ENCODE measurements at regions not wholly inside any gene's neighbourhood (a gene's known extent, or its start where the extent isn't known, plus 50 kb on each side); places are given as distances from the start of the nearest gene placed in this dataset.

DNA sequence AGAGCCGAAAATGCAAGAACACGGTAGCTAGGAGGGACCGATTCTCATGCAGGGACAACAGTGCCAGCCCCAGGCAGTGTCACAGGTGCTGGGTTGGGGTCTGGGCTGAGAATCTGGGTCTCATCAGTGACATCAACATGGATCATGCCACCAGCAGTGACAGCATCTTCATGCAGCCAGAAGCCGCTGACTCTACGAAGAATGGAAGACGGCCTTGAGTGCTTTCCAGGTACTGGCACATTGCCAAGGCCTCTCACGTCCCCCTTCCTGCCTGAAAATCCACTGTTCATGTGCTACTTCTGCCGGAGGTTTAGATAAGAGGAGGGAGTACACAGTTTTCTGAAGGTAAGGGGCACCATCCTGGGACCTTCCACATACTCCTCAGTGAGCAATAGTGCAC lies 141.1 kb upstream of the FOXQ1 start:
- Histone ChIP-seq H3K9ac (ENCODE audit: low read length) (no peak overlapping the region), H3K4me1 (ENCODE audit: control insufficient read depth in 1 of 2, insufficient read depth in 2 of 2, low read length in 2 of 2) (no peaks in the 10 kb centered on the region), H3K4me2 (ENCODE audit: low read length) (no peak overlapping the region), H3K27ac (ENCODE audit: low read depth, low read length) (no peak overlapping the region), H3K79me2 (ENCODE audit: insufficient read depth, low read length) (no peaks in the 10 kb centered on the region), H2AFZ (ENCODE audit: low read depth, low read length, poor library complexity, severe bottlenecking) (no peak overlapping the region), H3K27me3 (ENCODE audit: insufficient read depth, low read length) (no peaks in the 10 kb centered on the region), H3K36me3 (ENCODE audit: control insufficient read depth in 1 of 2, insufficient read depth in 2 of 2, low read length in 2 of 2) (no peaks in the 10 kb centered on the region), H3K9me2 (ENCODE audit: insufficient read depth) (no peaks in the 10 kb centered on the region), H3K9me3 (ENCODE audit: control insufficient read depth in 1 of 2, insufficient read depth in 1 of 2, low read depth in 1 of 2, low read length in 2 of 2) (no peaks in the 10 kb centered on the region), H3K4me3 (replicated peaks in 1 of 2; ENCODE audit: low read depth in 1 of 2, low read length in 2 of 2) (no peak overlapping the region), H4K20me1 (ENCODE audit: insufficient read depth) (no peaks in the 10 kb centered on the region)
- TF ChIP-seq POLR2A (IDR thresholded peaks at IDR 0.05; ENCODE audit: borderline replicate concordance, extremely low read depth, insufficient read depth, insufficient read length): no peak
- TF ChIP-seq YY1 (IDR thresholded peaks at IDR 0.05; ENCODE audit: extremely low read depth, insufficient replicate concordance, low read depth, low read length): no peak
- TF ChIP-seq EZH2phosphoT487 (IDR thresholded peaks at IDR 0.05; ENCODE audit: borderline replicate concordance): no peak
- no peak for TF ChIP-seq CEBPB (IDR thresholded peaks at IDR 0.05; ENCODE audit: low read depth)
- TF ChIP-seq, protein P1, sequence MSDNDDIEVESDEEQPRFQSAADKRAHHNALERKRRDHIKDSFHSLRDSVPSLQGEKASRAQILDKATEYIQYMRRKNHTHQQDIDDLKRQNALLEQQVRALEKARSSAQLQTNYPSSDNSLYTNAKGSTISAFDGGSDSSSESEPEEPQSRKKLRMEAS (IDR thresholded peaks at IDR 0.05): no peak
- no peak for TF ChIP-seq ELF1 (IDR thresholded peaks at IDR 0.05; ENCODE audit: borderline replicate concordance, low read depth)
- TF ChIP-seq CBX3 (IDR thresholded peaks at IDR 0.05; ENCODE audit: low read depth): no peak
- no peak for TF ChIP-seq SIN3A (IDR thresholded peaks at IDR 0.05; ENCODE audit: low read depth)
- no peak for TF ChIP-seq FOSL1 (IDR thresholded peaks at IDR 0.05; ENCODE audit: low read depth)
- intact Hi-C loops (cut with micrococcal nuclease): no loop called here
- CTCF ChIA-PET: no interaction called here
- ATAC-seq: no peak
- DNase-seq (ENCODE audit: low read depth, low spot score): no peak
- BruUV-seq (replicated peaks): no TSS peak
- RAD21 ChIA-PET (ENCODE audit: low non-redundant PET in 1 of 2, low total read pairs in 2 of 2, uncharacterized antibody in 2 of 2, unreplicated experiment in 2 of 2): no interaction called here
- POLR2A ChIA-PET: no interaction called here

DNA sequence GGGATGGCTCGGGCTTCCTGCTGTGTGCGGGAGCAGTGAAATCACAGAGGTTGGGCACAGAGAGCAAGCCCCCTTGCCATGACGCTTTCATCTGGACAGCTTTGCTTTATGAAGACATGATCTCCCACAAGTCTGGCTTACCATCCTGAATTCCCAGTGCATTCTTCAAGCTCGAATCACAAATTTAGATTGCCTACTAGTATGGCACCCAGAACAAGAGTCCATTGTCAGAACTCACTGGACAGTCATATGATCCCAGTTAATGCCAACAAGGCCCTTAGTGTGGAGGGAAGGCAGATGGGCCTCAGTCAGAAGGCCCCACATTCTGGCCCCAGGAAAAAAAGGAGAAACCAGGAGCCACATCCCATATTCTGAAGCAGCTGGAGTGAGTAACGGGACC lies 147.3 kb upstream of the FOXQ1 start:
- H2AFZ ChIP-seq (ENCODE audit: low read depth, low read length, poor library complexity, severe bottlenecking): no peak overlapping the region
- H3K27me3 ChIP-seq (ENCODE audit: insufficient read depth, low read length): no peaks in the 10 kb centered on the region
- POLR2A ChIA-PET: no interaction called here
- H3K9ac ChIP-seq (ENCODE audit: low read length): no peak overlapping the region
- no peak overlapping the region for H3K27ac ChIP-seq (ENCODE audit: low read depth, low read length)
- no peak for ATAC-seq
- DNase-seq (ENCODE audit: low read depth, low spot score): no peak
- intact Hi-C loops (cut with micrococcal nuclease): no loop called here
- H3K4me3 ChIP-seq (replicated peaks in 1 of 2; ENCODE audit: low read depth in 1 of 2, low read length in 2 of 2): no peak overlapping the region
- H3K4me1 ChIP-seq (ENCODE audit: control insufficient read depth in 1 of 2, insufficient read depth in 2 of 2, low read length in 2 of 2): no peaks in the 10 kb centered on the region
- no peaks in the 10 kb centered on the region for H4K20me1 ChIP-seq (ENCODE audit: insufficient read depth)
- TF ChIP-seq EGR1 (IDR thresholded peaks at IDR 0.05; ENCODE audit: low read depth) (no peak), POLR2A (IDR thresholded peaks at IDR 0.05; ENCODE audit: borderline replicate concordance, extremely low read depth, insufficient read depth, insufficient read length) (no peak), POLR2AphosphoS5 (IDR thresholded peaks at IDR 0.05; ENCODE audit: low read depth, low read length) (no peak), YY1 (IDR thresholded peaks at IDR 0.05; ENCODE audit: extremely low read depth, insufficient replicate concordance, low read depth, low read length) (no peak), ZNF274 (IDR thresholded peaks at IDR 0.05; ENCODE audit: low read depth, low read length) (no peak), SP1 (IDR thresholded peaks at IDR 0.05; ENCODE audit: low read depth) (no peak), FOSL1 (IDR thresholded peaks at IDR 0.05; ENCODE audit: low read depth) (no peak)
- TF ChIP-seq, protein P2, sequence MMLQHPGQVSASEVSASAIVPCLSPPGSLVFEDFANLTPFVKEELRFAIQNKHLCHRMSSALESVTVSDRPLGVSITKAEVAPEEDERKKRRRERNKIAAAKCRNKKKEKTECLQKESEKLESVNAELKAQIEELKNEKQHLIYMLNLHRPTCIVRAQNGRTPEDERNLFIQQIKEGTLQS (IDR thresholded peaks at IDR 0.05): no peak
- H3K4me2 ChIP-seq (ENCODE audit: low read length): no peak overlapping the region
- H3K9me3 ChIP-seq (ENCODE audit: control insufficient read depth in 1 of 2, insufficient read depth in 1 of 2, low read depth in 1 of 2, low read length in 2 of 2): no peaks in the 10 kb centered on the region
- H3K9me2 ChIP-seq (ENCODE audit: insufficient read depth): no peaks in the 10 kb centered on the region
- H3K36me3 ChIP-seq (ENCODE audit: control insufficient read depth in 1 of 2, insufficient read depth in 2 of 2, low read length in 2 of 2): no peaks in the 10 kb centered on the region
- RAD21 ChIA-PET (ENCODE audit: low non-redundant PET in 1 of 2, low total read pairs in 2 of 2, uncharacterized antibody in 2 of 2, unreplicated experiment in 2 of 2): no interaction called here
- no peaks in the 10 kb centered on the region for H3K79me2 ChIP-seq (ENCODE audit: insufficient read depth, low read length)
- BruUV-seq (replicated peaks): no TSS peak
- CTCF ChIA-PET: no interaction called here
